GM23338 (cell line): ENCODE measurements at regions not wholly inside any gene's neighbourhood (a gene's known extent, or its start where the extent isn't known, plus 50 kb on each side); places are given as distances from the start of the nearest gene placed in this dataset.

ENCODE experiments used
- CTCF ChIP-seq, 2 experiments: fragments of 200-600 bp in 1 of 2; sonication (generic) in 1 of 2; conservative IDR thresholded peaks; 2 replicates each; pipeline versions ENCODE4 v1.5.1 to v1.6.1; 2016 to 2017; ENCODE audit warnings: antibody characterized with exemption in 2 of 2, low read depth in 2 of 2, mild to moderate bottlenecking in 2 of 2, moderate library complexity in 1 of 2
- EZH2 ChIP-seq: fragments of 200-600 bp; sonication (generic); IDR thresholded peaks from one replicate; pipeline ENCODE4 v1.8.0; 2017; ENCODE audit warnings: antibody characterized with exemption, mild to moderate bottlenecking, low read depth; ENCODE audit not compliant: unreplicated experiment
- EZH2phosphoT487 ChIP-seq: fragments of 200-600 bp; sonication (generic); IDR thresholded peaks from one replicate; pipeline ENCODE4 v1.8.1; 2018; ENCODE audit warnings: antibody characterized with exemption; ENCODE audit not compliant: unreplicated experiment
- POLR2AphosphoS5 ChIP-seq: IDR thresholded peaks from 2 replicates; pipeline ENCODE4 v1.6.1; 2016; ENCODE audit warnings: antibody characterized with exemption, low read depth
- STAT1 ChIP-seq: IDR thresholded peaks from one replicate; pipeline ENCODE4 v1.6.1; 2016; ENCODE audit warnings: antibody characterized with exemption; ENCODE audit not compliant: unreplicated experiment

GRCh38 chr16:86353948-86354347, 156.4 kb upstream of the FOXF1 start:
- TF ChIP-seq POLR2AphosphoS5 (no peak), CTCF (conservative IDR thresholded peaks at IDR 0.05; ENCODE audit: low read depth in 2 of 2) (no peak), STAT1 (no peak), EZH2phosphoT487 (no peak), EZH2 (no peak)
